ENCODE measurements at regions not wholly inside any gene's neighbourhood (a gene's known extent, or its start where the extent isn't known, plus 50 kb on each side); places are given as distances from the start of the nearest gene placed in this dataset.
"Not testable (repeated sequence)": the region's sequence is repeated elsewhere in the genome, so short reads cannot be mapped to it uniquely, and the experiment has no call there.

DNA sequence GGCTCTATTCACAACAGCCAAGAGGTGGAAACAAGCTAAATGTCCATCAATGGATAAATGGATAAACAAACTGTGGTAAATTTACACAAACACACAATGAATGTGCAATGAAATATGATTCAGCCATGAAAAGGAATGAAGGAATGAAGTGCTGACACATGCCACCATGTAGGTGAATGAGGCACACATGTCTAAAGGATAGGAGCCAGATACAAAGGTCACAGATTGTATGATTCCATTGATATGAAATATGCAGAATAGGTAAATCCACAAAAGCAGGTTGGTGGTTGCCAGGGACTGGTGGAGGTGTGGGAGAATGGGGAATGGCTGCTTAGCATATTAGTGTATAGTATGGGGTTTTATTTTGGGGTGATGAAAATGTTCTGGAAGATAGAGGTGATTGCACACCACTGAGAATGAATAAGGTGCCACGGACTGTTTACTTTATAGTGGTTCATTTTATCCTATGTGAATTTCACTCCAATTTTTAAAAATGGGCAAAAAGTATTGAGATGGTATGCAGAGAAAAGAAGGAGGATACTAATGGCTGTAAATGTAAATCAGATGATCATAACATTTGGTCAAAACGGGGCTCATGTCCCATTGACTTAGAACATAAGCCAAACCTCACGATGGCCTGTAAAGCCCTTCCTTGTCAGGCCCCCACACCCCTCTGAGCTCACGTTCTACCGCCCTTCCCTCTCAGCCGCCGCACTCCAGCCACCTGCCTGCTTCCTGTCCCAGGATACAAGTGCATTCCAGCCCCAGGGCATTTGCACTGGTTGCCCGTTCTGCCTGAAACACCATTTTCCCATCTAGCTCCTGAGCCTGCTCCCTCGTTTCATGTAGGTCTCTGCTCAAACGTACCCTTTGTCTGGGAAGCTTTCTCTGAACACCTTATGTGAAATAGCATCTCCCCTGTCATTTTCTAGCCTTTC is 165.5 kb downstream of the DDX1 start:
- in situ Hi-C loops (cut with HindIII; ENCODE audit: low pct_unique_long_range_greater_than_20kb, low sequenced_read_pairs), result no loop called here
- no peak for TF ChIP-seq JUND (IDR thresholded peaks at IDR 0.05; ENCODE audit: low read depth)
- no peak for DNase-seq (ENCODE audit: low read depth in 1 of 2, low spot score in 1 of 2)

DNA sequence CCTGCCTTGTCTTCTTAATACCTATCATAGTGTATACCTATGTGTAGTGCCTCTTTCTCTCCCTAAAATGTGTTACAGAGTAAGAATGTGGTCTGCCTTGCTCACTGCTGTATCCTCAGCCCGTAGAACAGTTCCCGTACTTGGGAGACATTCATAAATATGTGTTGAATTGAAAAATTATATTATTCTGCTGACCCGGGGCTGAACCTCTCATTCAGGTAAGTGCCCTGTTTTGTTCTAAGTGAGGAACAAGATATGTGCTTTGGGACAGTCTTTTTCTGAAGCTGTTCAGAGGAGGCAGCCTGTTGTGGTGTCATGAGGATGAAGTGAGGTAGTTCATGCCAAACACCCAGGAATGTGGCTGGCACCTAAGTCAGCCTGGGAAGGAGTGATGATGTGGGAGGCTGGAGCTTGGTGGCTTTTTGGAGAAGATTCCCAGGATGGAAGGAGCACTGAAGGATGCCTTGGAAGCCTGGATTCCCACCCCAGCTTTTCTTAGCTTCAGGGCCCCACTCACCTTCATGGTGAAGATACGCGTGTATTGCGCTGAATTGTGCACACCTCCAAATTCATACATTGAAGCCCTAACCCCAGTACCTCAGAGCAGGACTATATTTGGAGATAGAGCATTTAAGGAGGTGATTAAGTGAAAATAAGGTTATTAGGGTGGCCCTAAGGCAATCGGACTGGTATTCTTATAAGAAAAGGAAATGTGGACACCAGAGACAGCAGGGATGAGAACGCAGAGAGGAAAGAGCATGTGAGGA is 166.3 kb downstream of the DDX1 start:
- TF ChIP-seq JUND (IDR thresholded peaks at IDR 0.05; ENCODE audit: low read depth), result no peak
- in situ Hi-C loops (cut with HindIII; ENCODE audit: low pct_unique_long_range_greater_than_20kb, low sequenced_read_pairs), result no loop called here
- no peak for DNase-seq (ENCODE audit: low read depth in 1 of 2, low spot score in 1 of 2)

DNA sequence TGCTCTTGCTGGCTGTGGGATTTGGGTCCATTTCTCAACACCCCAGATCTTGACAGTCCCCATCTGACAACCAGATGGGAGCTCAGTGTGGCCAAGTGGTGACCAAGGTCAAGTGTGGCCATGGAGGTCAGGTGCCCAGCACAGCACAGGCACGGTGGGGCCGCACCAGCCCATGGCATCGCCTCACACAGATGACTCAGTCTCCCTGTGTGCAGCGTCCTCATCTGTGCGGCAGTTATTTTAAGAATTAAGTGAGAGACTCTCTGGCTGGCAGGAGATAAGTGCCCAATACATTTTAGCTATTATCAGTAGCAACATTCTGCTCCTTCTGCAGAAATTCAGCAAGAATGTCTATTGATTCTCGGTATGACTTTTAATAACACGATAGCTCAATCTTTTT is 167.2 kb downstream of the DDX1 start:
- in situ Hi-C loops (cut with HindIII; ENCODE audit: low pct_unique_long_range_greater_than_20kb, low sequenced_read_pairs), result no loop called here
- TF ChIP-seq JUND (IDR thresholded peaks at IDR 0.05; ENCODE audit: low read depth), result no peak
- DNase-seq (ENCODE audit: low read depth in 1 of 2, low spot score in 1 of 2), result no peak

DNA sequence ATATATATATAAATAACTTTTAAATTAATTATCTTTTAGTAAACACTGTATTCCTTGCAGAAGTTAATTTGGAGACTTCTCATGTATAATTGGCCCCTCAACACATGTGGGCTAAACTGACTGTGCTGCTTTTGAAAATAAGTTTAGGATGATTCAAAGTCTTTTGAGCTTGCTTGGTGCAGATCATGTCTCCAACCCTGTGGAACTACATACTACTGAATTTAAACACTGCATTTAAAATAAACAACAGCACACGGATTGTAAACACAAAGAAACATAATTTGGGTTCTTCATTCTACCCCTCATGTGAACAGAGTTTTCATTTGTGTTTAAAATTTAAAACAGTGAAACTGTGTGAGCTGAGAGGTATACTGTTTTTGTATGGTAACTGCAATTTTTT is 167.7 kb downstream of the DDX1 start:
- DNase-seq (ENCODE audit: low read depth in 1 of 2, low spot score in 1 of 2), result no peak
- in situ Hi-C loops (cut with HindIII; ENCODE audit: low pct_unique_long_range_greater_than_20kb, low sequenced_read_pairs), result no loop called here
- TF ChIP-seq JUND (IDR thresholded peaks at IDR 0.05; ENCODE audit: low read depth), result no peak

DNA sequence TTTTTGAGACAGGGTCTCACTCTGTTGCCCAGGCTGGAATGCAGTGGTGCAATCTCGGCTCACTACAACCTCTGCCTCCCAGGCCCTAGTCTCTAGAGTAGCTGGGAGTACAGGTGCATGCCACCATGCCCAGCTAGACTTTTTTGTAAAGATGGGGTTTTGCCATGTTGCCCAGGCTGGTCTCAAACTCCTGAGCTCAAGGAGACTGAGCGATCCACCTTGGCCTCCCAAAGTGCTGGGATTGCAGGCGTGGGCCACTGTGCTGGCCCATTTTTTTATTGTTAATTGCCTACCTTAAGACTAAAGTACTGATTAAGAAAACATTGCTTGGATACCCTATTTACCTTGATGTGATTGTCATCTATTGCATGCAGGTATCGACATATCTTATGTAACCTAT is 168.1 kb downstream of the DDX1 start:
- DNase-seq (ENCODE audit: low read depth in 1 of 2, low spot score in 1 of 2); in situ Hi-C loops (cut with HindIII; ENCODE audit: low pct_unique_long_range_greater_than_20kb, low sequenced_read_pairs): not testable (repeated sequence)

DNA sequence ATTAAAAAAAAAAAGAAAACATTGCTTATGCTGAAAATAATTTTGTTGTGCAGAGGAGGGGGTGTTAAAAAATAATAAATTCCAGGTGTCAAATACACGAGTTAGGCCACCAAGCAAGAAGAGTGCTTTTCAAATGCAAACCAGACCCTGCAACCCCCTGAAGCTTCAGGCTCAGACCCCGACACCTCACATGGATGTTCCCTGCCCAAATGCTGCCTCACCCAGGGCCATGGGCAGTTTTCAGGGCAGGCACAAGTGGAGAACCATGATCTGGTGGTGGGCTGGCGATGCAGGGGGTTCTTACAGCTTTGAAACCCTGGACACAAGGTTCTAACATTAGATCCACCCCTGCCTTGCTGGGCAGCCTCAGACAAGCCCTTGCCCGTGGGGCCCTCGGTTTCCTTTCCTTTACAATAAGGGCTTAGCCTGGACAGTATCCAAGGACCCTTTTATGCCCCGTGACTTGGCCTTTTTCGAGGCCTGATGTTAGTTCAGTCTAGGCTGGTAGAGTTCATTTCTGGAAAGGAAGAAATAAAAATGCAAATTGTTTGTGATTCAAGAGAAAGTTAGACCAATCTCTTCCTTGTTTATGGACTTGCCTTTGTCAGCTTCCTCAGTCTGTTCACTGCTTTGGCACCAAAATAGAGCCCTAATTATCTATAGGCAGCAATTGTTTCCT is 168.7 kb downstream of the DDX1 start:
- in situ Hi-C loops (cut with HindIII; ENCODE audit: low pct_unique_long_range_greater_than_20kb, low sequenced_read_pairs), result no loop called here
- DNase-seq (ENCODE audit: low read depth in 1 of 2, low spot score in 1 of 2), result no peak
- no peak for TF ChIP-seq JUND (IDR thresholded peaks at IDR 0.05; ENCODE audit: low read depth)

DNA sequence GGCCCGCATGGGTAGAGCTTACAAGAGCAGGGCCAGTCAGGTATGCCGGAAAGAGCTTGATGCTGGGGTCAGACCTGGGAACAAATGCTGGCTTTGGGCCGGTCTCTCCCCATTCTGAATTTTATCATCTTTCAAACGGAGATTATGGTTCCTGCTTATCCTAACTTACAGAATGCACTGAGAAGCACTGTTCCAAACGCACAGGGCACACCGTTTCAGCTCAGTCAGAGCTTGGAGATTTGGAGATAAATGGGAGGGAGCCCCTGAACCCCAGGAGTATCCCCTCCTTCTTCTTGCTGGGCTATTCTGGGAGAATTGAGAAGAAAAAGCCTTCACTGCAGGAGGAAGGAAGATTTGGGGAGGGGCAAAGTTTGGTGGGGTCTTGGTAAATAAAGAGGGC is 169.4 kb downstream of the DDX1 start:
- in situ Hi-C loops (cut with HindIII; ENCODE audit: low pct_unique_long_range_greater_than_20kb, low sequenced_read_pairs), result no loop called here
- DNase-seq (ENCODE audit: low read depth in 1 of 2, low spot score in 1 of 2), result no peak
- no peak for TF ChIP-seq JUND (IDR thresholded peaks at IDR 0.05; ENCODE audit: low read depth)

DNA sequence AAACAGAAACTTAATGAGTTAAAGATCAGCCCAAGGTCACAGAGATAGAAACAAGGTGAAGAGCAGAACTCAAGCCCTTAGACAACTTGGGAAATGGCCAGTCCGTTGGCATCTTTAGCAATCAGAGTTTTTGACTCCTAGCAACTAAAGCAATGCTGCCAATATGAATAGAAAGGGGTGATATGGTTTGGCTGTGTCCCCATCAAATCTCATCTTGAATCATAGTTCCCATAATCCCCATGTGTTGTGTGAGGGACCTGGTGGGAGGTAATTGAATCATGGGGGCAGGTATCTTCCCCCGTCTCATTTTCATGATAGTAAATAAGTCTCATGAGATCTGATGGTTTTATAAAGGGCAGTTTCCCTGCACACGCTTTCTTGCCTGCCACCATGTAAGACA is 170.2 kb downstream of the DDX1 start:
- in situ Hi-C loops (cut with HindIII; ENCODE audit: low pct_unique_long_range_greater_than_20kb, low sequenced_read_pairs), result no loop called here
- DNase-seq (ENCODE audit: low read depth in 1 of 2, low spot score in 1 of 2), result no peak
- no peak for TF ChIP-seq JUND (IDR thresholded peaks at IDR 0.05; ENCODE audit: low read depth)

DNA sequence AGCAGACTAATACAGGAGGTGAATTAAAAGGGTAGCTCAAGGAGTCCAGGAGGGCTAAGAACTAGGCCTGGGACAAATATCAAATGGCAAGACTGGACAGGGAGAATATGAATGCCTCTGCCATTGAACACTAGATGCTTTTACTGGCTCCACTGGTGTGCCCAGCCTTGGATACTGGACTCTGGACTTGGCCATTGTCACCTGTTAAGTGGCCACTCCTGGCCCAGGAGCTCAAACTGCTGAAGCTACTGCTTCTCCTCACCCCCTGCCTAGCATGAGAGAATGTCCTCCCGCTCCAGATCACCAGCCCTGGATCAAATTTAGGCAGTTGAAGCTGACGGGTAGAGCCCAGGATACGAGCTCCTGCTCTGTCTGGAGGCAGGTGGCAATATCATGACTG is 170.8 kb downstream of the DDX1 start:
- no peak for TF ChIP-seq JUND (IDR thresholded peaks at IDR 0.05; ENCODE audit: low read depth)
- no peak for DNase-seq (ENCODE audit: low read depth in 1 of 2, low spot score in 1 of 2)
- in situ Hi-C loops (cut with HindIII; ENCODE audit: low pct_unique_long_range_greater_than_20kb, low sequenced_read_pairs), result no loop called here

DNA sequence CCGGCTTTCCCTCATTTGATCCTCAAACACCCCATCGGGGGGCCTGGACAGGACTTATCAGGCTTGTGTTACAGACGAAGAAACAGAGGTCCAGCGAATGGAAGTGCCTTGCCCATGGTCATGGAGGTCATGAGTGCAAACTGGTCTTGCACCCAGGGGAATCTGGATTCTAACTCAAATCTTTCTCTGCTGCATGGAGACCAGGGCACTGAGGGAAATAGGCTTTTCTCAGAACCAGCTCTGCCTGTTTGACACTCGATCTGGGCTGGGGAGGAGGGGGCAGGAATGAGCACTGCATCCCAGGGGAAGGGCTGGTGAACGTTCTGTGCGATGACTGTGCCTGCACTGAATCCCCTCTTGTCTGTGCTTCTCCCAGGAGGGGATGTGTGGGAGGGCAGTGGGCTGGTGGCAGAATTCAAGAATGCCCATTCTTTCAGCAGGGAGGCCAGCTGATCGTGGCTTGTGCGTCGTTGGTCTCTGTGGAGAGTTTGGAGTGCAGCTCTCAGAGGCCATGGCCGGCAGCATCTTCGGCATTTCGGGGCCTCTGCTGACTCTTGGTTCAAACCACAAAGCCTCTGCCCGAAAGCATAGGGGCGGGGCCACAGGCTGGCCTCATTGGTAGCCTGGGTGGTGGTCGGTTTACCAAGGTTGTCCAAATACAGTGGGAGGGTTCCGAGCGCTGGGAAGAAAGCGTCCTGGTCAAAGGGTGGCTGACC is 171.6 kb downstream of the DDX1 start:
- DNase-seq (ENCODE audit: low read depth in 1 of 2, low spot score in 1 of 2), result peak in 1 of 2 experiments; percentile 20
- in situ Hi-C loops (cut with HindIII; ENCODE audit: low pct_unique_long_range_greater_than_20kb, low sequenced_read_pairs), result no loop called here

DNA sequence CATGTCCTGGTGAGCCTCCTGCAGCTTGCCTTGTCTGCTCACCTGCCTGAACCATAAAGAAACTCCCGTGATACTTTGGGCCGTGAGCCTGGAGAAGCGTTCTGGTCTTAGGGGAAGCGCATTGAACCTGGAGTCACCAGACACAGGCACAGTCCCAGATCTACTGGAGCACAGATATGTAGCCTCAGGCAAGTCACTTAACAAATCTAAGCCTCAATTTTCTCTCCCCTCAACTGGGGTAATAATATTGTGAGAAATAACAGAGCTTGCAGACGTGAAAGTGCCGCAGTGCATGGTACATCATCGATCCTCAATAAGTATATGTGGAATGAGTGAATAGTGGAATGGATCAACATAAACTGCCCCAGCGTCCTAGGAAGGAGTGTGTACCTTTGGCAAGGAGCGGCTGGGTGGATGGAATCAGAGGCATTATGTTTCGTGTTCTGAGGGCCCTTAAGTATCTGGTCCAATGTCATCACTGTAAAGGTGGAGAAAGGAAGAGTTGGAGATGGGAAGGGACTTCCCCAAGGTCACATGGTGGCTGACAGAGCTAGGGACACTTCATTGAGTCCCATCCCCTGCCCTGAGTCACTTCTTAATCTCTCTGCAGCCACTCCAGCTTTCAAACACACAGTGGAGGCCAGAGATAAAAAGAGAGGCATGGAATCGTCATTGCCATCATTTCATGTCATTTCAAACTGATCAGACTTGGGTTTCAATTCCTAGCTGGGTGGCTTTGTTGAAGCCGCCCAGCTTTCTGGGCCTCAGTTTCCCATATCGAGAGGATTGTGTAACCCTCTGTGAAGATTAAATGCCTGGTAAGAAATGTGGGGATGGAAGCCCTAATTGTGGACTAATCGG is 172.4 kb downstream of the DDX1 start:
- DNase-seq (ENCODE audit: low read depth in 1 of 2, low spot score in 1 of 2), result no peak
- TF ChIP-seq JUND (IDR thresholded peaks at IDR 0.05; ENCODE audit: low read depth), result no peak
- in situ Hi-C loops (cut with HindIII; ENCODE audit: low pct_unique_long_range_greater_than_20kb, low sequenced_read_pairs), result no loop called here

More for the DNA sequence above, 171.6 kb downstream of the DDX1 start:
- no peak for TF ChIP-seq JUND (IDR thresholded peaks at IDR 0.05; ENCODE audit: low read depth)

Data from T47D (cell line).